Uterus (tissue), 2 donors: ENCODE measurements at regions not wholly inside any gene's neighbourhood (a gene's known extent, or its start where the extent isn't known, plus 50 kb on each side); places are given as distances from the start of the nearest gene placed in this dataset.

Experiments used
- POLR2A ChIP-seq, 2 donors: fragments of 450-650 bp; IDR thresholded peaks; one replicate each; pipeline ENCODE4 v1.6.1; 2016; ENCODE audit warnings: antibody characterized with exemption in 2 of 2, mild to moderate bottlenecking in 1 of 2, moderate library complexity in 1 of 2
- TF ChIP-seq, protein P1 (sequence below), 4 experiments: fragments of 200-600 bp in 2 of 4; fragments of 450-650 bp in 2 of 4; sonication (generic) in 2 of 4; IDR thresholded peaks; one replicate each; pipeline ENCODE4 v1.5.1; 2016 to 2019; ENCODE audit warnings: antibody characterized with exemption in 4 of 4, mild to moderate bottlenecking in 2 of 4, moderate library complexity in 1 of 4

DNA sequence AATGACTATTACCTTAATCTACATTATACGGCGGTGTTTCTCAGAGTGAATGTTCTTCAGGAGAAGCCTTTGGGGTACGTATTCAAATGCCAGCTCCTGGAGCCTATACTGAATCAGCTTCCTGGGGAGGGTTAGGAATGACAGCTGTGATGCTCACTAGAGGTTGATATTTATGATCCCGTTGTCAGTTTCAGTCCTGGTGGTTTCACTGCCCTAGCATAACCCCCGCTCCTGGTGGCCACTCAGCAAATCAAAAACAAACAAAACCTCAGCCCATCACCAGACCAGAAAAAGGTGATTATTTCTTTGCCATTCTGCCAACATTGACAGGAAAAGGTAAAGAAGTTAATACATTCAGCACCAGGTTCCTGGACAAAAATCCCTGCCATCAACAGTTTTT lies 136.5 kb upstream of the CRY1 start:
- TF ChIP-seq, protein P1, sequence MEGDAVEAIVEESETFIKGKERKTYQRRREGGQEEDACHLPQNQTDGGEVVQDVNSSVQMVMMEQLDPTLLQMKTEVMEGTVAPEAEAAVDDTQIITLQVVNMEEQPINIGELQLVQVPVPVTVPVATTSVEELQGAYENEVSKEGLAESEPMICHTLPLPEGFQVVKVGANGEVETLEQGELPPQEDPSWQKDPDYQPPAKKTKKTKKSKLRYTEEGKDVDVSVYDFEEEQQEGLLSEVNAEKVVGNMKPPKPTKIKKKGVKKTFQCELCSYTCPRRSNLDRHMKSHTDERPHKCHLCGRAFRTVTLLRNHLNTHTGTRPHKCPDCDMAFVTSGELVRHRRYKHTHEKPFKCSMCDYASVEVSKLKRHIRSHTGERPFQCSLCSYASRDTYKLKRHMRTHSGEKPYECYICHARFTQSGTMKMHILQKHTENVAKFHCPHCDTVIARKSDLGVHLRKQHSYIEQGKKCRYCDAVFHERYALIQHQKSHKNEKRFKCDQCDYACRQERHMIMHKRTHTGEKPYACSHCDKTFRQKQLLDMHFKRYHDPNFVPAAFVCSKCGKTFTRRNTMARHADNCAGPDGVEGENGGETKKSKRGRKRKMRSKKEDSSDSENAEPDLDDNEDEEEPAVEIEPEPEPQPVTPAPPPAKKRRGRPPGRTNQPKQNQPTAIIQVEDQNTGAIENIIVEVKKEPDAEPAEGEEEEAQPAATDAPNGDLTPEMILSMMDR (IDR thresholded peaks at IDR 0.05): no peak
- TF ChIP-seq POLR2A (IDR thresholded peaks at IDR 0.05): no peak
